ENCODE measurements at regions not wholly inside any gene's neighbourhood (a gene's known extent, or its start where the extent isn't known, plus 50 kb on each side); places are given as distances from the start of the nearest gene placed in this dataset.

- TF ChIP-seq CTCF (IDR thresholded peaks at IDR 0.05) (no peak), POLR2A (IDR thresholded peaks at IDR 0.05) (no peak)
These were observed 544.6 kb upstream of the B3GAT1 start for GRCh38 chr11:134956450-134957210.

Measured in uterus (tissue), 2 donors.